HEK293 (cell line): ENCODE measurements at regions not wholly inside any gene's neighbourhood (a gene's known extent, or its start where the extent isn't known, plus 50 kb on each side); places are given as distances from the start of the nearest gene placed in this dataset.

ENCODE experiments used
- CTCF ChIP-seq: fragments of 450-650 bp; formaldehyde crosslinking; IDR thresholded peaks from 2 replicates; pipeline ENCODE4 v1.5.1; 2016; ENCODE audit warnings: missing biosample characterization, missing genetic modification characterization
- REPIN1 ChIP-seq: fragments of 450-650 bp; formaldehyde crosslinking; IDR thresholded peaks from 2 replicates; pipeline ENCODE4 v1.5.1; 2017; ENCODE audit warnings: missing biosample characterization, missing genetic modification characterization, low read depth
- ZBTB1 ChIP-seq: fragments of 450-650 bp; formaldehyde crosslinking; IDR thresholded peaks from 2 replicates; pipeline ENCODE4 v1.5.1; 2016; ENCODE audit warnings: missing biosample characterization, missing genetic modification characterization
- ZNF2 ChIP-seq: fragments of 450-650 bp; formaldehyde crosslinking; IDR thresholded peaks from 2 replicates; pipeline ENCODE4 v1.5.1; 2016; ENCODE audit warnings: missing biosample characterization, missing genetic modification characterization

GRCh38 chr16:52366983-52367382 is 180.0 kb downstream of the TOX3 start:
- no peak for TF ChIP-seq CTCF (tag by site-specific recombination)
- no peak for TF ChIP-seq ZNF2 (tag by site-specific recombination)
- TF ChIP-seq ZBTB1 (tag by site-specific recombination): no peak
- no peak for TF ChIP-seq REPIN1 (tag by site-specific recombination)
